ENCODE measurements at regions not wholly inside any gene's neighbourhood (a gene's known extent, or its start where the extent isn't known, plus 50 kb on each side); places are given as distances from the start of the nearest gene placed in this dataset.
"Not testable (repeated sequence)": the region's sequence is repeated elsewhere in the genome, so short reads cannot be mapped to it uniquely, and the experiment has no call there.

- DNase-seq, result no peak
These were observed 199.8 kb upstream of the FAT3 start for GRCh38 chr11:92024788-92025187.

DNA sequence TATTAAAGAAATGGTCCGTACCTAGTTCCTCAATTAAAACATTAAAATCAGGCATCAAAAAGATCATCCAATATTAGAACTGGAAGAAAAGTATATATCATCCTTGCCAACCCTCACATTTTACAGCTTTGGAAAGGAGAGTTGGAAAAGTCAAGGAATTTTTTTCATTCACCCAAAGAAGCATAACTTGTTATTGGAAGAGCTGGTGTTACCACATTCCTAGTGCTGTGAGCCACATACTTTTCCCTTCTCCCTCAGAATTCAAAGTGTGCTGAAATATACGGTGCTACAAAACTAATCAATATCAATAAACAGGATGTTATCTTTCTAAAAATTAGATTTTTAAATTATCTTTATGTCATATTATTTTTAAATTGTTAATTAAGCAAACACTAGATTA, 202.1 kb upstream of the FAT3 start:
- no peak for DNase-seq

- no peak for DNase-seq
These were observed 206.3 kb upstream of the FAT3 start for GRCh38 chr11:92018332-92018731.

GRCh38 chr11:92008249-92008648, 216.4 kb upstream of the FAT3 start:
- DNase-seq, result no peak

DNA sequence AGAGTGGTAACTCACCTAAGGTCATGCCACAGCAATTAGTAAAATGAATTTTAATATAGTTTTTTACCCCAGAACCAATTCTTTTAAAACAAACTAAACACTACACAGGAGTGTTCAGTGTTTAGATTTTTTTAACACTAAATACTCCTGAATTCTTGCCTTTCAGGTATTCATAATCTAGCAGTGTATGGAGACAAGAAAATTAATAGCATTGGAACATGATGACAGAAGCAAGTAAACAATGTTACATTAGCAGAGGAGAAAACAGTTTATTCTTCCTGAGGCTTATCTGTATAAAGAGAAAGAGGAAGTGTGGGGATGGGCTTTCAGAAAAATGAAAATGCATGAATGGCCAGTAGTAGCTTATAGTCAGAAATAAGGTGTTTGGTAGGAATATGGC, 222.1 kb upstream of the FAT3 start:
- no peak for DNase-seq

DNA sequence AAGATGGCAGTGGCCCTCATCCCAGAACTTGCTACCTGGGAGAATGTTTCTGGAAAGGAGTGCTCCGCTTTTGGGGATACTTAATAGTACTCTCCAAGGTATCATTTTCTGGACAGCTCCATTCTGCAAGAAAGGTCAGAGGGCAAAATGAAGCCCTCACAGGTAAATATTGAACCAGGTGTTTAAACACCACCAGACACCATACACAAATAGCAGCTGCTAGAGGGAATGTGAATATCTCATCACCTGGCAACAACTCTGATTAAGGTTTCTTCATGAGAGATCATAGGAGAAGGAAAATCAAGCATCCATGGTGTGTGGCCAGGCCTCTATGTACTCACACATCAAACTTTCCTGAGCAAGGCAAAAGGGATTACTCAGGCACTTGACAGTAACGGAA, 226.1 kb upstream of the FAT3 start:
- DNase-seq, result no peak

- DNase-seq, result no peak
These were observed 227.4 kb upstream of the FAT3 start for GRCh38 chr11:91997226-91997625.

DNA sequence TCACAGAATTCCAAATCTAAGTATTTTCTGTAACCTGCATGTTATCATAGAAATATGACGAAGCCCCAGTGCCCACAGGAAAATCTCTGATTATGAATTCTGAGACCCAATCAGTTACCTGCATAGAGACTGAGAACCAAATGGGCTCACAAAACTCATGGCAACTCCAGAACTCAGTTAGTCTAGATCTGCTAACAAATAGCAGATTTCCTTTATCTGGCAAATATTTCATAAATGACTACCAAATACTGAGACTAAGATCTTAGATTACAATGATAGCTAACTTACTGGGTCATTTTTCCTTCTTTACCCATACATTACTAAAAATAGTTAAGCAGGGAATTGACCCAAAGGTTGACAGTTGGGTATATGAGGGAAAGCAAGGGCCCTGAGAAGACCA, 228.1 kb upstream of the FAT3 start:
- DNase-seq, result no peak

GRCh38 chr11:91988443-91988842, 236.2 kb upstream of the FAT3 start:
- DNase-seq, result not testable (repeated sequence)

- DNase-seq, result no peak
These were observed 238.4 kb upstream of the FAT3 start for GRCh38 chr11:91986218-91986617.

- no peak for DNase-seq
These were observed 240.5 kb upstream of the FAT3 start for GRCh38 chr11:91984033-91984584.

GRCh38 chr11:91981995-91982394, 242.6 kb upstream of the FAT3 start:
- DNase-seq, result no peak

GRCh38 chr11:91979775-91980174, 244.8 kb upstream of the FAT3 start:
- no peak for DNase-seq

- no peak for DNase-seq
These were observed 245.9 kb upstream of the FAT3 start for GRCh38 chr11:91978747-91979146.

- no peak for DNase-seq
These were observed 251.9 kb upstream of the FAT3 start for GRCh38 chr11:91972665-91973266.

DNA sequence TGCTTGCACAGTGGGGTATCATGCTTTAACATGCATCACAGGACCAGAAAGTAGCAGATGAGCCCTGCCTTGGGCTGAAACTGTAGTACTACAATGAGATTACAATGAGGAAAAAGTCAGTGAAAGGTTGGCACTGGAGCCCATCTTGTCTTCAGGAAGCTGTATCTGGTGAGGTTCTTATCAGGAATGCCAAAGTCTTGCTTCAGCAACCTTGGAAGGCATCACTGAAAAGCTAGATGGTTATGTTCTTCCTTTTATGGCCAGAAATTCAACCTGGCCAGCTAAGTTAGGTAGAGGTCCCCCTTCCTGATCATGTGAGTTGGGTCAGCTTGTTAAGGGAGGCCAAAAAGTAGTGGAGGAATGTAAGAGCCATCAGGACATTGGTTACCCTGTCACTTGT, 254.0 kb upstream of the FAT3 start:
- no peak for DNase-seq

DNA sequence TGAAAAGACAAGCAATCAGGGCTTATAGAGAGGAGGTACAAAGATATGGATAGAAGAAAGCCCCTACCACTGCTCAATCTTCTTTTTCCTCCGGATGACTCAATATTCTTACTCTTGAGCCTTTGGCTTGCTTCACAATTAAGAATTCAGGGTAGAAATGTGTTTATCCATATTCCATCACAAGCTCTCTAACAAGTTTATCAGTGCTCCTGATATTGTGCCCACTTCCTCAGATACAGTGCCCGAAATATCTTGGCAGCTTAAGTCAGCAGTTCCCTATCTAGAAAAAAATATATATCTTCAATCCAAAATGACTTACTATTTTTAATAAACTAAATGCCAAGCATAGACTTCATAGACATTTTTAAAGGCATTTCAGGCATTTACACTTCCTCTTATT, 255.1 kb upstream of the FAT3 start:
- no peak for DNase-seq

GRCh38 chr11:91967691-91968045, 256.9 kb upstream of the FAT3 start:
- DNase-seq, result no peak

DNA sequence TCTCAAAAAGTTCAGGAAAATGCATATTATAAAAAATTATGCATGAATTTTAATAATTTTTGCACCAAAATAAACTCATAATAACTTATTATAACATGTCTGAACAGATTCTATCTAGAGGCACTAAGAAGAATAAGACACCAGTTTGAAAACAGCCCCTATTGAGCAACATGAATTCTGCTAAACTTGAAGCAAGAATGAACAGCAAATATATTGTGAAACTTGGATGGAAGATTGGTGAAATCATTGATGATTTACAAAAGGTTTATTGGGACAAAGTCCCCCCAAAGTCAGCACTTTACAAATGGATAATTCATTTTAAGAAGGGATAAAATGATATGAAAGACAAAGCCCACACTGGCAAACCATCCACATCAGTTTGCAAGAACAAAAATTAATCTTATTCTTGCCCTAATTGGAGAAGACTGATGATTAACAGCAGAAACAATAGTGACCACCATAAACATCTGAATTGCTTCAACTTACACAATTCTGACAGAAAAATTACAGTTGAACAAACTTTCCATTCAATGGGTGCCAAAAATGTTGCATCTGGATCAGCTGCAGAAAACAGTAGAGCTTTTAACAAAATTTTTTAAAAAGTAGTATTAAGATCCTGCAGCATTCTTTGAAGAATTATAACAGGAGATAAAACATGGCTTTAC, 257.5 kb upstream of the FAT3 start:
- DNase-seq, result no peak

DNA sequence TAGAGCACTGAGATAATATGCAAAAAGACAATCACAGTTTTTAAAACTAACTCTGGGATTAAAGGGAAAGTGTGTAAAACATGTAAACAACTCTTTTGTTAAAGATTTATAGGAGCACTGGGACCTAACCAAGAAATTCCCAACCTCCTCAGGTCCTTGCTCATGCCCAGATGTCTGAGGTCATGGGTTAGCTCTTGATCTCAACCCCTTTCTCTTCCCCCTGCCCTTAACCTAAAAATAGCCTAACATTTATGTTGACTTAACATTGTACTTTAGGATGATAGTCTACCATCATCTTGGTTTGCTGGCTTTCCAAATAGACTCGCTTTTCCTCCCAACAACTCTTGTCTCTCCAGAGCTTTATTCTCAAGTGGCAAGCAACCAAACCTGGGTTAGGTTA, 258.2 kb upstream of the FAT3 start:
- no peak for DNase-seq

- no peak for DNase-seq
These were observed 263.8 kb upstream of the FAT3 start for GRCh38 chr11:91960770-91961169.

DNA sequence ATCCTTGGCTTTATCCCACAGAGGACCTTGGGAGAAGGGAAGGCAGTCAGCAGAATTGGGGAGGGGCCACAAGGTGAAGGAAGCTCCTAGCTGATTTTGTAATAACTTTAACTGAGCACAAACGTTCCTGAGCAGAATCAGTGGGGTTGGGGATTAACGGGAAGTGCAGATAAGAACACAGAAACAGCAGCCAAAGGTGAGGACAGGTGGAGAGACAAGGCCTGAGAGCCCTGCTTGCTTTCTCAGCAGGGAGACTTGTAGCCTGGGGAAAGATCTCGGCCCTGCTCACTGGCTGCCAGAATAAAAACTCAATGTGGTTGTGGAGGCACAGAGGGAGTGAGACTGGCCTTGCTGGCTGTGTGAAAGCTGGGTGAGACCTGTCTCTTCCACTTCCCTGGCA, 265.2 kb upstream of the FAT3 start:
- DNase-seq, result no peak

- no peak for DNase-seq
These were observed 267.9 kb upstream of the FAT3 start for GRCh38 chr11:91956711-91957110.

DNA sequence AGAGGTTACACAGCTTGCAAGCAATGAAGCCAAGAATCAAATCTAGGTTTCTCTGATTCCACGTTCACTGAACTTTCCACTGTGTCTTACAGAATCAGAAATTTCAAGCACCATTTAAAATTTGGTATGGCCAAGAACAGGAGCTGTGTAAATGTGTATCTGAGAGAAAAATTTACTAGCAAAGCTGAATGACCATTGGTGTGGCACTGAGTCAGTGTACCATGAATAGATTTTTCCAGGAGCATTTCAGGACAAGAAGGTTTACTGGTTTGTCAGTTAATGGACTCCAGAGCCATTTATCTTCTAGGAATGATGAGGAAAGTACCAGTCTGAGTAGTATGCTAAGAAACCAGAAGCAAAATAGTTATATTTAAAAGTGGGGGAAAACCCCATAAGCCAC, 269.4 kb upstream of the FAT3 start:
- no peak for DNase-seq

DNA sequence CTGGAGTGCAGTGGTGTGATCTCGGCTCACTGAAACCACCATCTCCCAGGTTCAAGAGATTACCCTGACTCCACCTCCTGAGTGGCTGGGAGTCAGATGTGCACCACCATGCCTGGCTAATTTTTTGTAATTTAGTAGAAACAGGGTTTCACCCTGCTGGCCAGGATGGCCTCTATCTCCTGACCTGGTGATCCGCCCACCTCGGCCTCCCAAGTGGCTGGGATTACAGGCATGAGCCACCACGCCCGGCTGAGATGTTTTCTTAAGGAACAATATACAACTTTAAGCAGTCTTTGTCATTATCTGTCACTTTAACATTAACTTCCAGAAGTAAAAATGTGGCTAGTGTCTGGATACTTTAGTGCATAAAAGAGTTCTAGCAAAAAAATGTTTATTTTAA, 272.6 kb upstream of the FAT3 start:
- DNase-seq, result no peak
